Astrocyte of the spinal cord (primary cell): ENCODE measurements at regions not wholly inside any gene's neighbourhood (a gene's known extent, or its start where the extent isn't known, plus 50 kb on each side); places are given as distances from the start of the nearest gene placed in this dataset.

ENCODE experiments used
- DNase-seq: peaks from one replicate; pipeline ENCODE4 v3.0.0; 2011; ENCODE audit warnings: low read depth, low spot score
- H3K4me3 ChIP-seq: 2 replicates; pipeline ENCODE4 v1.5.1; 2011; ENCODE audit warnings: low read depth, mild to moderate bottlenecking, low read length, moderate library complexity
- CTCF ChIP-seq: IDR thresholded peaks from 2 replicates; pipeline ENCODE4 v1.5.1; 2012; ENCODE audit warnings: low read depth, mild to moderate bottlenecking, low read length, inconsistent platforms
- in situ Hi-C: cut with HindIII; loops from 2 replicates; pipeline ENCODE4 v1.10.0; 2017; ENCODE audit warnings: low sequenced_read_pairs

GRCh38 chr6:168195712-168196111 lies 116.7 kb upstream of the FRMD1 start:
- in situ Hi-C loops = no loop called here
- TF ChIP-seq CTCF = no peak
- no peak for DNase-seq
- H3K4me3 ChIP-seq = no peak overlapping the region

- in situ Hi-C loops = no loop called here
- TF ChIP-seq CTCF = no peak
- DNase-seq = no peak
- no peak overlapping the region for H3K4me3 ChIP-seq
These were observed 115.9 kb upstream of the FRMD1 start for GRCh38 chr6:168194732-168195567.

GRCh38 chr6:168193816-168194721 lies 115.1 kb upstream of the FRMD1 start:
- TF ChIP-seq CTCF = no peak
- no peak overlapping the region for H3K4me3 ChIP-seq
- DNase-seq = no peak
- in situ Hi-C loops = no loop called here

GRCh38 chr6:168192901-168193815 lies 114.1 kb upstream of the FRMD1 start:
- no peak for DNase-seq
- TF ChIP-seq CTCF = no peak
- in situ Hi-C loops = no loop called here
- H3K4me3 ChIP-seq = no peak overlapping the region

- TF ChIP-seq CTCF = no peak
- in situ Hi-C loops = no loop called here
- DNase-seq = no peak
- no peak overlapping the region for H3K4me3 ChIP-seq
These were observed 113.3 kb upstream of the FRMD1 start for GRCh38 chr6:168192195-168192900.
